ENCODE measurements at regions not wholly inside any gene's neighbourhood (a gene's known extent, or its start where the extent isn't known, plus 50 kb on each side); places are given as distances from the start of the nearest gene placed in this dataset.
A peak's percentile ranks its signal among the peaks of the same experiment; 100 is the strongest.
"Not testable (repeated sequence)": the region's sequence is repeated elsewhere in the genome, so short reads cannot be mapped to it uniquely, and the experiment has no call there.

DNA sequence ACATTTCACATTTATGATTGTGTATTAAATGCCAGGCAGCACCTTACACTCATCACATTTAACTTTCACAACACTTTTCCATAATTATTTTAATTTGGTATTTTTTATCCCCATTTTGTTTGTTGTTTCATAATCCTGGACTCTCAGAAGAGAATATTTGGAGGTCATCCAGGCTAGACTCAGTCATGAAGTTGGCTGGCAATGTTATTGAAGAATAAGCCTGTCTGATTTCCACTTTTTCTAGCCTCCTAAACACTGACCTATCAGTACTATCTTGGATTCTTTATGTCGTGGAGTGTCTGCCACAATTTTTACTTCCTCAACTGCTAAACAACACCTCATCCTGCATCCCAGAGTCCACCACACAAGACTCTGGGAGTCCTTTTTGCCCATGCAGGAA, 372.3 kb upstream of the NRP1 start:
- no peak for DNase-seq (ENCODE audit: low read depth in 2 of 2)

DNA sequence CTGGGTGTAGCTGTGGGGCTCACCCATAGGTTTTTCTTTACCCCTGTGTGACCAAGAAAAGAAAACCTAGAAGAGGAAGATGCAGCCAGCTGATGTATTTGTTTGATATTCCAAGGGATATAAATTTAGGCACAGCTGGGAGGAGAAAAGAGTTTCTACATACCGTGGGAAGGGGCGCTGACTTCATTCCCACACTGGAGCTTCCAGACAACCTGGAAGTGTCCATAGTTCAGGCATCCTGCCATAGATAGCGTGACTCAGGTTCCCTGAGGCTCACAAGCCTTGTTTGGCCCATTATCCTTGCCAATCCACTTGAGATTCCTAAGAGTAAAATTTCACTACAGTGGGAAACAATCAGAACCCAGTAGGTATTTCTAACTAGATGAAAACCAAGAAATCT, 371.7 kb upstream of the NRP1 start:
- DNase-seq (ENCODE audit: low read depth in 2 of 2) = no peak

DNA sequence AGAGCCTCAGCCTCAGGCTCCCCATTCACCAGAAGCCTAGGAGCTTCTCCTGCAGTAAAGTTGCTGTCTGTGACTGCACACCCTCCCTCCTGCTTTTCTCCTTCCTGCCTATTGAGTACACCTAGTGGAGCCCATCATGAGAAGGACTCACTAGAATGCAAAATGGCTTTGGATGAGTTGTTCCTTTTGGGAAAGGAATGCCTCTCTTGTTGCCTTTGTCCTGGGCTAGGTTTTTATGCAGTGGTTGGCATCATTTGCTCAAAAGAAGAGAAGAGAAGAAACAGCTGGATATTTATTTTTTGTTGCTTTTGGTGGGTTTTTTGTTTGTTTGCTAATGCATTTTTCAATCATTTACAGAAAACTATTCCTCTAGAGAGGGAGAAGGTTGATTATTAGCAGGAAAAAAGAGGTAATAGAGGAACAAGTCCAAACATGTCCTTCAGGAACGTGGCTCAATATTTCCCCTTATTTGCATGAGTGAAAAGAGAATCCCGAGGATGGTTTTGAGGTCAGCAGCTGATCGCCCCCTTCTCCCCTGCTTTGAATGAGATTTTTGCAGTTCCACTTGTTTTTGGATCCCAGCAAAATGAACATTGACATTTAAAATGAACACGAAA, 369.9 kb upstream of the NRP1 start:
- no peak for DNase-seq (ENCODE audit: low read depth in 2 of 2)

DNA sequence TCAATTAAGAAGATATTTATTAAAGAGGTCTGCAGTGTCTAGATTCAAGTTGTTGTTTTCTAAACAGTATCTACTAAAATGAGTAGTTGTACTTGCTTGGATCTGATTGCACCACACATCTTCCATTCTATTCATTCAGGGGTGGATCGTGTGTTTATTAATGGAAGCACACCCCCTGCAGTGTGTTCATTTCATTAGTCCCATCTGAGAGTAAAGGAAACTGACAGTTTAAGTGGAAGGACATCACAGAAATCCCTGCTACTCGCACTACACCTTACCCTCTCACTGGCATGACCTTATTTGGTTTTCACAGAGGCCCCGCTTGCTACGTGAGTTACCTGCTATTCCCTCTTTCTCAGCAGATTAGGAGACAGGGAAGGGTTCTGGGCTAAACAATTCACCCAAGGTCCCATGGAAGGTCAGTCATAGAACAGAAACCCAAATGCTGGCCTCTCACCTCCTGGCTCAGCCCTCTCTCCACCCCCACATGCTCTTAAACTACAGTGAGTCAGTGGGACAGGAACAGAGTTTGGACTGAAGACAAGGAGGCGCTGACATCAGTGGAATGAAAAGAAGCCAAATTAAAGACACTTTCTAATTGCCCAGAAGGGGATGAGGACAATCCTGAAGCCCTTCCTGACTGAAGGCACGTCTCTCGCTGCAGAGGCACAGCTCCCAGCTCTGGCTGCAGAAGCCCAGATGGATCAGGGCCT, 369.2 kb upstream of the NRP1 start:
- DNase-seq (ENCODE audit: low read depth in 2 of 2) = no peak

DNA sequence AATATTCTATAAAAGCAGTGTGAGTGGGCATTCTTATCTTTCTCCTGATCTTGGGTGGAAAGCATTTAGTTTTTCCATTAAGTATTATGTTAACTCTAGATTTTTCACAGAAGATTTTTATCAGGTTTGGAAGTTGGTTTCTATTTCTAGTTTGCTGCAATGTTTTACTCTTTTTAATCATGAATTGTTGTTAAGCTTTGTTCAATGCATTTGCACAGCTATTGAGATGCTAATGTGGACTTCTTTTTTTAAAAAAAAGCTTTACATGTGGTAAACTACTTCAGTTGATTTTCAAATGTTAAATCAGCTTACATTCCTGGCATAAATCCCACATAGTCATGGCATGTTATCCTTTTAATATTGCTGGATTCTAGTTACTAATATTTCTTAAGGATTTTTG, 363.6 kb upstream of the NRP1 start:
- DNase-seq (ENCODE audit: low read depth in 2 of 2) = no peak

DNA sequence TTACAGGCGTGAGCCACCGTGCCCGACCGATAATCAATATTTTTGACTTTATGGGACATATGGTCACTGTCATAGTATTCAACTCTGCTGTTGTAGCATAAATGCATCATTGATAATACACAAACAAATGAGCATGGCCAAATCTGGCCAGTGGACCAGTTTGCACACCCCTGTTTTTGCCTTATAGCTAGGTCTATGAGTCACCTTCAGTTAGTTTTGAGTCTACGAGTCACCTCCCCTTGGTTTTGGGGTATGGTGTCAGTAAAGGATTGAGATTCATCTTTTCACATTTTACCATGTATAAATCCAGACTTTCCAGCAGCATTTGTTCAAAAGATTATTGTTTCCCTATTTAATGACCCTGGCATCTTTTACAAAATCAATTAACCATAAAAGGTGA, 362.5 kb upstream of the NRP1 start:
- DNase-seq (ENCODE audit: low read depth in 2 of 2) = no peak

DNA sequence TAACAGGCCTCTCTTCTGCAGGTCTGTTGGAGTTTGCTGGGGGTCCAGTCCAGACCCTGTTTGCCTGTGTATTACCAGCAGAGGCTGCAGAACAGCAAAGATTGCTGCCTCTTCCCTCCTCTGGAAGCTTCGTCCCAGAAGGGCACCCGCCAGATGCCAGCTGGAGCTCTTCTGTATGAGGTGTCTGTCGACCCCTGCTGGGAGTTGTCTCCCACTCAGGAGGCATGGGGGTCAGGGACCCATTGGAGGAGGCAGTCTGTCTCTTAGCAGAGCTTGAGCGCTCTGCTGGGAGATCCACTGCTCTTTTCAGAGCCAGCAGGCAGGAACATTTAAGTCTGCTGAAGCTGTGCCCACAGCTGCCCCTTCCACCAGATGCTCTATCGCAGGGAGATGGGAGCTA, 361.1 kb upstream of the NRP1 start:
- DNase-seq (ENCODE audit: low read depth in 2 of 2) = no peak

DNA sequence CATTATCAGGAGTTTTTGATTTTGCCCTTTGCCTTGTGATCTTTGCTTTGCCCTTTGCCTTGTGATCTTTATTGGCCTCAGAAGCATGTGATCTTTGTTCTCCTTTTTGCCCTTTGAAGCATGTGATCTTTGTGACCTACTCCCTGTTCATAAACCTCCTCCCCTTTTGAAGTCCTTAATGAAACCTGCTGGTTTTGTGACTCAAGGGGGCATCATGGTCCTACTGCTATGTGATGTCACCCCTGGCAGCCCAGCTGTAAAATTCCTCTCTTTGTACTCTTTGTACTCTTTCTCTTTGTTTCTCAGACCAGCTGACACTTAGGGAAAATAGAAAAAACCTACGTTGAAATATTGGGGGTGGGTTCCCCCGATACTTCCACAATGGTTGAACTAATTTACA, 356.1 kb upstream of the NRP1 start:
- not testable (repeated sequence) for DNase-seq (ENCODE audit: low read depth in 2 of 2)

DNA sequence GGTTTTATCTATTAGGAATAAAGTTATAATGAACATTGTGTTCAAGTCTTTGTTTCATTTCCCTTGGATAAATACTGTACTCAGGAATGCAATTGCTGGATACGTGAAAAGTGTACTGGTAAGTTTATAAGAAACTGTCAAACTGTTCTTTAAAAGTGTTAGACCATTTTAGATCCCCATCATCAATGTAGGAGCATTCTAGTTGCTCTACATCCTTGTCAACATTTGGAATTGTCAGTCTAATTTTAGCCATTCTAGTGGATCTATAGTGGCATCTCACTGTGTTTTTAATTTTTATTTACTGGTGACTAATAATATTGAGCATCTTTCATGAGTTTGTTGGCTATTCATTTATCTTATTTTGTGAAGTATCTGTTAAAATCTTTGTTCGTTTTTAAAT, 354.0 kb upstream of the NRP1 start:
- DNase-seq (ENCODE audit: low read depth in 2 of 2) = no peak

DNA sequence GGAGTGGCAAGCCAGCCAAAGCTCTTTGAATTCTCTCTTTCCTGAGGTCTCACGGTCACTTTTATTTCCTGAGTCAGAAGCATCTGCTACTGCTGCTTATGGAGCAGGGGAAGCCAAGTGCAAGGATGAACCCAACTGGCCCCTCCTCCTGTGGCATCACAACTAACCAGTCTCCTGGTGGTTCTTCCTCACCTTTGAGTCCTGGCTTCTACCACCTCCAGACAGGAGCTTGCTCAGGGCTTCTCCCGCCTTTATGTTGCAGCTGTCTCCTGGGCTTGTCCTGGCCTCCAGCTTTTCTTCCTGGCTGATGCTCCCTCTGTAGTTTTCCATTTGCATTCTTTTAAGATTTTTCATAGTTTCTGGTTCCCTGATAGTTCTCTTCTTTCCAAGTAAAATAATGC, 349.7 kb upstream of the NRP1 start:
- DNase-seq (ENCODE audit: low read depth in 2 of 2) = no peak

DNA sequence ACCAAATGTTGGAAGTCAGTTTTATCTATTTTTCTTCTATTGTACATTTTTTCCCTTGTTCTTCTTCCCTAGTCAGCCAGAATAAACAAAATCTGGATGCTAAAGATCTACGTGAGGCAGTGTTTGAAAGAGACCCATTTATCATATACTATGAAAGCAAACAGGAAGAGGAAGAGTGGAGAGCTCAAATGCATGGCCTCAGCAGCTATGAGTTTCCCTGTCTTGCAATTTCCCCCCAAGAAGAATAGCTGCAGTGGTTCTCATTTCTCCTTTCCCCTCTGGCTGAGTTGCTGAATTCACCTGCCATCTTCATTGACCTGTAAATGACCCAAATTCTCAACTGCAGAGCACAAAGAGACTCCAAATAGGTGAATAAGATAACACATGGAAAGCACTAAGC, 347.1 kb upstream of the NRP1 start:
- no peak for DNase-seq (ENCODE audit: low read depth in 2 of 2)

DNA sequence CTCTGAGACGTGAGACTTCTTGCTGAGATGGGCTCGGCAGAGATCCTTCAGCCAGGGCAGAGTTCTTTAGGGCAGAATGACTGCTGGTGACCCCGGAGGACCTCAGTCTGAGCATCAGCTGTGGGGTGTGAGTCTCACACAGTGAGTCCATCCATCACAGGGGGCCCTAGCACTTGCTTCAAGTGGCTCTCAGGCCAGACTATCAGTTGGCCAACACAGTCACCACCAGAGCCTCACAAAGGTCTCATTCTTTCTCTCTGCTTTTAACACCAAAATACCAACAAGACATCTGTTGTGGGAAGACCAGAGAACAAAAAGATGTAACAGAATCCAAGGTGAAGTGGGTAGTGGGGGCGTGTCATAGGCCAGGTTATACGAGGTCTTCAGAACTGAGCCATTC, 345.6 kb upstream of the NRP1 start:
- DNase-seq (ENCODE audit: low read depth in 2 of 2) = no peak

DNA sequence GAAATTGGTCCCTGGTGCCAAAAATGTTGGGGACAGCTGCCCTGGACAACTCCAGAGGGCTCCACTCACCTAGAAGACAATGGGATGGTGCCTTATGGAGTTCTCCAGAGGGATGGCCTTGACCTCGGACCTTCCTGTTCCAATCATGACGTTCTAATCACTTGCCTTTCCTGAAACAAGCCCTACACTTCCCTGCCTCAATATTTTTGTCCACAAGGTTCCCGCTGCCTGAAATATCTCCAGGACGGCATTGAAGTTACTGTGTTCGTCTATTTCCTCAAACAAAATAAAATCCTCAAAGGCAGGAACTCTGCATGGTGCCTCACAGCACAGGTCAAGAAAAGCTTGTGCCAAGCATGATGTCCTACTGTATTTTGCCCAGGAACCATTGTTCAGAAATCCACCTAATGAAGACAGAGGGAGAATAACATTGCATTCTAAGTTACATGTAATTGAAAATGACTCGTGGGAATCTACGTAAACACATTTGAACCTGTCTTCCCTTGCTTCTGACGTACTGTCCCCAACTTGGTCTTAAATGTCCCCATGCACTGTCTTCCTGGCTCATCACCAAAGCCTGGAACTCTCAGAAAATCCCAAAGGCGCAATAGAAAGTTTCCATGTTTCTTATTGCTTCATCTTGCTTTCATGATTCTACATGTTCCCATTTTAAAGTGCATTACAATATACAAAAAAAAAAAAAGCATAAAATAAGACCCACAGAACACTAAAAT, 342.3 kb upstream of the NRP1 start:
- peak in 1 of 2 donors; percentile 55 for DNase-seq (ENCODE audit: low read depth in 2 of 2)

DNA sequence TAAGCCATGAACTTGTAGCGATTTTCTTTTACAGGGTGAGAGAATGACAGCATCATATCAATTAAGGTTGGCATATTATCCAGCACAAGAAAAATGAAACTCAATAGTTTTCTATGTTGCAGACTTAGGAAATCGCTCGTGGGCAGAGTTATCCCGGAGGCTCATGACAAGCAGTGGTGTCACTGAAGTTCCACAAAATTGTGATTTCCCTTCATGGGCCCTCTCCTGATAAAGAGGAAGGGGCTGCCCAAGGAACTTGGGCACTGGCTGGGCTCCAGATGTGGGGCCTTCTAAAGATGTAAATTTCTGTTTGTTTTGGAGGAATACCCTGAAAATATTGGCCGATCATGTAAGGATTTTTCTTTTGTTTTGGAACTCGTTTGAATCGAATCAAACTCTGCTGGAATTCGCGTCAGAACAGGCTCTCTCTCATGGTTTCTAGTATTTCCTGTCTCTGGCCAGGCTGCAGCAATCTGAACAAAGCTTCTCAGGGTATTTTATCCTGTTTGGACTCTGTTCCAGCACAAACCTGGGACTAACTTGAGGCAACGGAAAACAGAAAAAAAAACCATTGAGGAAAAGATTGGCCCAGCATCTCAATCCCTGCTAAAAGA, 340.6 kb upstream of the NRP1 start:
- DNase-seq (ENCODE audit: low read depth in 2 of 2) = peak; percentile 20 to 70

DNA sequence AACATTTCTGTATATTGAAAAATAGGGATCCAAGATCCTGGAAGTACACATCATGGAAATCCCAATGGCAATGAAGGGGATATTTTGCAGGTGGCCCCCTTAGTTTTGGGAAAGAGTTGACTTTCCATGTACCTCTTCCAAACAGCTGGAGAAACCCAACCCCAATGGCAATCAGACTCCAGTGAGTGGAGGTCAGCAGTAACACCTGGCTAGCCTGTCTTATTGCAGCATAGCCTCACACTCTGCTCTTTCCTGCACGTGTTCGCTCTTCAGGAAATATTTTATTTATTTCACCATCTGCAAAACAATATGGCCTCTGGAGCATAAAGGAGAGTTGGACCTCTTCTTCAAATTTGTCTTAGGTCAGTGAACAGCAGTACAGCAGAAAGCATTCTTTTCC, 340.0 kb upstream of the NRP1 start:
- no peak for DNase-seq (ENCODE audit: low read depth in 2 of 2)

DNA sequence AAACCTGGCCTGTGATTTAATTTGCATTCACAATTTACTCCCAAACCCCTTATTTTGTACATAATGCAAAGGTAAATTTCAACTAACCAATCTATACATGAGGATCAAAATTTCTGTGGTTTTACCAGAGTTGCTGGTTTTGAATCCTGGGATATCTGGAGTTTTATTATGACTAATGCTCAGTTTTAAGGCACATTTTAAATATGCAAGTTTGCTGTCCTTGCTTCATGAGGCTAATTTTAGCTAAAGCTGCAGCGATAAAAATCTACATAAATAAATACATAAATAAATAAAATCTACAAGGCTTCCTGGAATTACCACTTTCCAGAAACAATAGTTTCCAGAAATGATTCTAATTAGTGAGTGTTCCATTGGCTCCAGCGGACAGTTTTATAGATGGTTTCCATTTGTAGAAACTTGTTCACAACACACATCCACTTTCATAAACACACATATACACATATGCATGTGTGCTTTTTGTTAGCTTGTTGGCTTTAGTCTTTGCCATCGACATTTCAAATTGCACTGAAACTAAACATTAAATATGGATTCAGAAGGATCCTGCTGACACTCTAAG, 339.5 kb upstream of the NRP1 start:
- DNase-seq (ENCODE audit: low read depth in 2 of 2) = no peak

DNA sequence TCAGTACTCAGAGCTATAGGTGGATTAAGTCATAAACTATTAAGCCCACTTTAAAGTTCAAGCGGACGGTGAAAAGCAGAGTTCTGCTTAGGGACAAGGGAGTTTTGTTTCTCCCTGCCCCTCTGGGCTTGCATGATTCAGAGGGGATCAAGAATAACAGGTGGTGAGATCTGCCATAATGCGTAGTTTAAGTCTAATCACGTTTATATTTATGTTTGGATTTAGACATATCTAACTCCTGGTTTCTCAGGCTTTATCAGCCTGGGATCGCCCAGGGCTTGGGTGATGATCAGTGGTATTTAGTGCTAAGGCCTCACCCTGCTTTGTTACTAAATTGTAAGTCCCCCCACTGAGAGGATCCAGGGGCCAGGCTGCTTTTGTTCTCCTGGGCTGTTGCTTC, 335.4 kb upstream of the NRP1 start:
- no peak for DNase-seq (ENCODE audit: low read depth in 2 of 2)

DNA sequence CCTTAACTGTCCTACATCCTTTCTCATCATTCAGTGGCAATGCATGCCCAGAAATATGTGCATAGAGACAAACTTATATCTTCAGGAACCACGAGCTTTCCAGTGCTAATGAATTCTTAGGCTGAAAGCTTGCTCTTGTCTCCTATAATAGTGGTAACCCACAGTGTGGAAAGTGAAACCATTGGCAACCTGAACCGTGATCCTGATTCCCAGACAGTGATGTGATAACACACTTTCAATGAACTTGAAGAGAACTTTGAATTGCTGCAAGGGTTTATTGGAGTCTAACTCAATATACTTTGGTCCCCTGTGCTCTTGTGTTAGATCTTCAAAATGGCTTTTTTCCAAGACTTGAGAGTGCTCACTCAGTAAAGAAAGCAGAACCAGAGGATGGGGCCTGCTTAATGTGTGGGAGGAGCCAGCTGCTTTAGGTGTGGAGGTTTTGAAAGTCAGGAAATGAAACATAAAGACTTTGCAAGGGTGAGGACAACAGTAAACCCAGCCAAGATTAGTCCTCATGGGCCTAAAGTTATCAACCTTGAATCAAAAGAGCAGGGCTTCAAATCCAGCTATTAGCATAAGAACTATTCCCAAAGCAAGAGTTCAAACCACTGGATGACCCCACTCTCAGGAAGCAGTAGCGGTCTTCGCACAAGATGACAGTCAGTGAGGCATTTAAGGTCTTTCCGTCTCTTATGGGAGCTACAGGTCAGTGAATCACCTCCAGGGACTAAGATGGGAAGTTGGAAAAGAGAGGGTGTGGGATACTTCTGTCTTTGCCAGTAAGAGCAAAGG, 332.4 kb upstream of the NRP1 start:
- DNase-seq (ENCODE audit: low read depth in 2 of 2) = no peak

DNA sequence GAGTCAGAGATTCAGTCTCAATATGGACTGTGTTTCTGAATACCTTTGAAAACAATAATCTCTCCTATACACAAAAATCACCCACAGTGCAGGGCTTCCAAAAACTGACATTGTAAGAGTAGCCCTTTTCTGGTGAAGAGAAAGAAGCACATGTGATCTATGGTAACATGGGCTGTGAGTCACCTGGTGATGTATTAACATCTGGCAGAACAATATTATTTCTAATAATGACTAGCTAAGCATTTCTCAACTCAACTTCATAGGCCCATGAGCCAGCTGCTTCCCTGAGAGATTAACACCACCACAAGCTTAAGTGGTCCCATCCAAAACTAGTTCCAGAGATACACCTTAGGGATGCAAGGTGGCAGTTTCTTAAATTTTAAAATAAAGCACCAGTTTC, 331.0 kb upstream of the NRP1 start:
- no peak for DNase-seq (ENCODE audit: low read depth in 2 of 2)

DNA sequence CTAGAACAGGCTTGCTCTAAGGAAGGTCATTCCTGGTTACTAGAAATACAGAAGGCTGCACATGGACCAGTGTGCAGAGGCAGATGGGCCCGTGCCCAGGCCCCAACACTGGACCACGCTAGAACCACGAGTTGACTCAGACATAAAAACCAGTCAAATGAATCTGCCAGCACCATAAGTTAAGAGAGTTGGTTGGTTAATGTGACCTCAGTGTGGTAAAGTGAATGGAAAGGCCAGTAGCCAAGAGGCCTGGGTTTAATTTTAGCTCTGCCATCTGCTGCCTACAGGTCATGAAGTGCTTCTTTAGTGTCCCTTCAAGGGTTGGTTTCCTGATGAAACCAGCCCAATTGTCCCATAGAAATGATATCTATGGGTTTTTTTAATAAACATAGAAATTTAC, 329.6 kb upstream of the NRP1 start:
- no peak for DNase-seq (ENCODE audit: low read depth in 2 of 2)

DNA sequence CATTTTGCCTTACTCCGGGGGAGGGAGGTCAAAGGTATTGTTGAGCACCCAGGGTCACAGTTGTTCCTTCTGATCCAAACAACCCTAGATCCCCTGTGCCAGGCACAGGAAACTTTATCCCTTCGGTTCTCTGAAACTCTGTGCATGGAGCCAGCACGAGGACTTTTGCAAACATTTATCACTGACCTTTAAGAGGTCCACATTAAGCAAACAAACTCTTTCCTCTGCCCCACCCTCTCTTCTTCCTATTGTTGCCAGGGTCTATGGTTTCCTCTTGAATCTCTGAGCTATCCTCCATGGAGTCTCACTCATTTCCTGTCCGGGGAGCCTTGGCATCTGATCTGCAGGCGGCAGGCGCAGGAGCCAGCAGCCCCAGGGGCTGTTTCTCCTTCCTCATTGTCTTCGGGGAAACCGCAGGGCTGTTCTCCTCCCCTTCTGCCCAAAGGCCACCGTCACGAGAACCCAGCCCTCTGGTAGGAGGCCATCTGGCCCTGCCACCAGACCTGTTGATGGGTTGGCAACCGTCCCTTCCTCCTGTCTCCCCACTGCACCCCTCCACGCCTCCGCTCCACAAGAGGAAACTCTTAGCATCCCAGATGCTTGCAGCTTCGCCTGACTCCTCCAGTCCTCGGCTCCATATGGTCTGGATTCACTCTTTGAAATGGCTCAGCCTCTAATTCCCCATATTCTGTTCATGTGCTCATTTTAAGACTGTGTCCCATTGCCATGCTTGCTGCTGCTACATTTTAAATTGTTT, 327.3 kb upstream of the NRP1 start:
- peak in 1 of 2 donors; percentile 67 for DNase-seq (ENCODE audit: low read depth in 2 of 2)
